Smooth muscle cell (in vitro differentiated cells): ENCODE measurements at regions not wholly inside any gene's neighbourhood (a gene's known extent, or its start where the extent isn't known, plus 50 kb on each side); places are given as distances from the start of the nearest gene placed in this dataset.
A peak's percentile ranks its signal among the peaks of the same experiment; 100 is the strongest.

Source experiments
- DNase-seq: peaks from one replicate; lab custom pipeline; 2025; ENCODE audit not compliant: unreplicated experiment; lab: John Stamatoyannopoulos, UW
- H2AFZ ChIP-seq: fragments of 200-600 bp; sonication (generic); 2 replicates; pipeline ENCODE4 v1.6.0; 2016; ENCODE audit warnings: antibody characterized with exemption, low read depth, mild to moderate bottlenecking
- H3F3A ChIP-seq: fragments of 200-600 bp; sonication (generic); 2 replicates; pipeline ENCODE4 v1.6.0; 2017; ENCODE audit warnings: antibody characterized with exemption, low read depth
- H3K27ac ChIP-seq: fragments of 200-600 bp; sonication (generic); 2 replicates; pipeline ENCODE4 v1.5.1; 2016; ENCODE audit warnings: low read depth, mild to moderate bottlenecking
- H3K27me3 ChIP-seq: fragments of 200-600 bp; sonication (generic); 2 replicates; pipeline ENCODE4 v1.6.1; 2016; ENCODE audit warnings: low read depth, mild to moderate bottlenecking
- H3K36me3 ChIP-seq: fragments of 200-600 bp; sonication (generic); 2 replicates; pipeline ENCODE4 v1.5.1; 2016; ENCODE audit warnings: low read depth
- H3K4me1 ChIP-seq: fragments of 200-600 bp; sonication (generic); 2 replicates; pipeline ENCODE4 v1.5.1; 2016; ENCODE audit warnings: low read depth
- H3K4me2 ChIP-seq: fragments of 200-600 bp; sonication (generic); 2 replicates; pipeline ENCODE4 v1.6.0; 2016; ENCODE audit warnings: mild to moderate bottlenecking
- H3K4me3 ChIP-seq: fragments of 200-600 bp; sonication (generic); 2 replicates; pipeline ENCODE4 v1.5.1; 2016; ENCODE audit warnings: mild to moderate bottlenecking
- H3K79me2 ChIP-seq: fragments of 200-600 bp; sonication (generic); 2 replicates; pipeline ENCODE4 v1.6.0; 2016; ENCODE audit warnings: low read depth, mild to moderate bottlenecking
- H3K9ac ChIP-seq: fragments of 200-600 bp; sonication (generic); 2 replicates; pipeline ENCODE4 v1.6.0; 2016; ENCODE audit warnings: low read depth
- H3K9me3 ChIP-seq: fragments of 200-600 bp; sonication (generic); replicated peaks from 2 replicates; pipeline ENCODE4 v1.5.1; 2016; ENCODE audit warnings: low read depth
- H4K20me1 ChIP-seq: fragments of 200-600 bp; sonication (generic); 2 replicates; pipeline ENCODE4 v1.6.0; 2016; ENCODE audit warnings: low read depth
- WGBS: methylation state at CpG from one replicate; pipeline ENCODE4 v1.1.7; 2016; ENCODE audit warnings: low lambda C conversion rate; 5-methylcytosine and 5-hydroxymethylcytosine counted together
- TF ChIP-seq, protein P1 (sequence below): fragments of 200-600 bp; sonication (generic); IDR thresholded peaks from 2 replicates; pipeline ENCODE4 v1.5.1; 2017; ENCODE audit warnings: borderline replicate concordance, mild to moderate bottlenecking, antibody characterized with exemption; ENCODE audit not compliant: insufficient read depth, poor library complexity, severe bottlenecking

DNA sequence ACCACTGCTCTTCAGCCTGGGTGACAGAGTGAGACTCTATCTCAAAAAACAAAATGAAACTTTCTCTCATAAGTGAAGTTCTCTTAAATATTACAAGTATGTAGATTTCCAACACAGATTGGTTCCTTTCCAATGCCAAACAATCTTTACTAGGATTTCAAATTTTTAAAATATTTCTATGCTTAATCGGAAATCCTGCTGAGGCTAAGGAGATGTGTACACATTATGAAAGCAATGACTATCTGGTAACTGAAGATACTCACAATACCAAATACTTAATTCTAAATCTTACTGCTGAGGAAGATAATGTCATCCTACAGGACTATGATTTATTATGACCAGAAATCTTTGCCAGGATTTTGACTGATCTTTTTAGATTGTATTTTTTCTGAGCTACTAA lies 255.6 kb upstream of the ZNF717 start:
- H2AFZ ChIP-seq, result no peak overlapping the region
- no peaks in the 10 kb centered on the region for H3K79me2 ChIP-seq
- TF ChIP-seq, protein P1, sequence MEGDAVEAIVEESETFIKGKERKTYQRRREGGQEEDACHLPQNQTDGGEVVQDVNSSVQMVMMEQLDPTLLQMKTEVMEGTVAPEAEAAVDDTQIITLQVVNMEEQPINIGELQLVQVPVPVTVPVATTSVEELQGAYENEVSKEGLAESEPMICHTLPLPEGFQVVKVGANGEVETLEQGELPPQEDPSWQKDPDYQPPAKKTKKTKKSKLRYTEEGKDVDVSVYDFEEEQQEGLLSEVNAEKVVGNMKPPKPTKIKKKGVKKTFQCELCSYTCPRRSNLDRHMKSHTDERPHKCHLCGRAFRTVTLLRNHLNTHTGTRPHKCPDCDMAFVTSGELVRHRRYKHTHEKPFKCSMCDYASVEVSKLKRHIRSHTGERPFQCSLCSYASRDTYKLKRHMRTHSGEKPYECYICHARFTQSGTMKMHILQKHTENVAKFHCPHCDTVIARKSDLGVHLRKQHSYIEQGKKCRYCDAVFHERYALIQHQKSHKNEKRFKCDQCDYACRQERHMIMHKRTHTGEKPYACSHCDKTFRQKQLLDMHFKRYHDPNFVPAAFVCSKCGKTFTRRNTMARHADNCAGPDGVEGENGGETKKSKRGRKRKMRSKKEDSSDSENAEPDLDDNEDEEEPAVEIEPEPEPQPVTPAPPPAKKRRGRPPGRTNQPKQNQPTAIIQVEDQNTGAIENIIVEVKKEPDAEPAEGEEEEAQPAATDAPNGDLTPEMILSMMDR, result no peak
- no peaks in the 10 kb centered on the region for H3K27me3 ChIP-seq
- no peak overlapping the region for H3K4me3 ChIP-seq
- no peaks in the 10 kb centered on the region for H3K9me3 ChIP-seq
- peaks cover 12% of the 10 kb centered on the region for H3K4me1 ChIP-seq
- H3K27ac ChIP-seq, result no peak overlapping the region
- H3K4me2 ChIP-seq, result no peak overlapping the region
- no peaks in the 10 kb centered on the region for H3K36me3 ChIP-seq
- no peaks in the 10 kb centered on the region for H3F3A ChIP-seq
- DNase-seq, result no peak
- no peak overlapping the region for H3K9ac ChIP-seq
- 96% methylated on average over 1 of the region's 1 CpG for WGBS
- H4K20me1 ChIP-seq, result no peaks in the 10 kb centered on the region

GRCh38 chr3:76043746-76044145 lies 258.4 kb upstream of the ZNF717 start:
- no peaks in the 10 kb centered on the region for H3K36me3 ChIP-seq
- H3K27ac ChIP-seq, result no peak overlapping the region
- H2AFZ ChIP-seq, result no peak overlapping the region
- no peaks in the 10 kb centered on the region for H3K9me3 ChIP-seq
- H3K9ac ChIP-seq, result no peak overlapping the region
- no peak overlapping the region for H3K4me3 ChIP-seq
- H3K79me2 ChIP-seq, result no peaks in the 10 kb centered on the region
- DNase-seq, result no peak
- no peaks in the 10 kb centered on the region for H3F3A ChIP-seq
- H3K27me3 ChIP-seq, result no peaks in the 10 kb centered on the region
- TF ChIP-seq, protein P1, result no peak
- peaks cover 12% of the 10 kb centered on the region for H3K4me1 ChIP-seq
- no peak overlapping the region for H3K4me2 ChIP-seq
- WGBS, result 62% methylated on average over 2 of the region's 2 CpGs
- no peaks in the 10 kb centered on the region for H4K20me1 ChIP-seq

DNA sequence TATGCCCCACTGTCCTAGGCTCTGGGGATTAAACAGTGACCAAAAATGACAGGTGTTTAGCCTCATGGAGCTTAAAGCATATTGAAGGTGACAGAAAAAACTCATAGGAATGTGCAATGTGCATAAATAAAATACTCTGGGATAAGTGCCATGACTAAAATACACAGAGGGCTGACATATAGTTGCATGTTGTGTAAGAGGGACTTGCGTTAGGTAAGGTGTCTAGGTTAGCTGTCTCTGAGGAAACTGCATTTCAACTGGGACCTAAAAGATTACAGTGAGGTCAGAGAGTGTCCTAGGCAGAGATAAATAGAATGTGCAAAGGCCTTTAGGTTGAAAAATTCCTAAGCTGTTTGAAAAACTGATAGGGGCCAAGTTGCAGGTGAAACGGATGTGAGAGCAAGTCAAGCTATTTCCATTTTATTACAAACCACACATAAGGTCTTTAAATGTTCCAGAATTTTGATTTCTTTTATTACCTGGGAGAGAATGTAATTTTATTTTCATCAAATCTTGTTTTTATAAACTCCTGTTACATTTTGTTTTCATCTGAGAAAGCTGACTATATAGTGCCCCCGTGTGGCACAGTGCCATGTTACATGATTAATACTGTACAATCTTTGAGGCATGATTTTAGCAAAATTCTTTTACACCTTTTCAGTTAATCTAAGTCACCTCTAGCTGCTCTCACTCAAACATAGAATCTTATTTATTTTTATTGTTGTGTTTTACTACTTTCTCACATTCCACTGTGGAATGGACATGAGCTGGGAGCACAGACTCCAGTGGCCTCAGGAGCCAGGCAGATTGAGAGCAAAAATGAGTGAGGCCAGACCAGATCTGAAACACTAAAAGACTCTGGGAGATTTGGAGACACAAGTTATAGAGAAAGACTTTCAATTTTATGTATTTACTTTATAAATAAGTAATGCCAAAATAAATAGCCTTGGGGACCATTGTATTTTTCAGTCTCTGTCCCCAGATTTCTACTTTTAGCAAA lies 259.6 kb upstream of the ZNF717 start:
- H4K20me1 ChIP-seq, result no peaks in the 10 kb centered on the region
- H3K27ac ChIP-seq, result no peak overlapping the region
- TF ChIP-seq, protein P1, result peak; percentile 75
- peaks cover under 1% of the 10 kb centered on the region for H3K4me1 ChIP-seq
- H3K4me3 ChIP-seq, result no peak overlapping the region
- no peak overlapping the region for H2AFZ ChIP-seq
- no peaks in the 10 kb centered on the region for H3K9me3 ChIP-seq
- no peaks in the 10 kb centered on the region for H3K79me2 ChIP-seq
- no peak overlapping the region for H3K9ac ChIP-seq
- H3K27me3 ChIP-seq, result no peaks in the 10 kb centered on the region
- H3K36me3 ChIP-seq, result no peaks in the 10 kb centered on the region
- no peak overlapping the region for H3K4me2 ChIP-seq
- DNase-seq, result no peak
- WGBS, result 61% methylated on average over 3 of the region's 3 CpGs
- H3F3A ChIP-seq, result no peaks in the 10 kb centered on the region

- TF ChIP-seq, protein P1, result no peak
- no peak overlapping the region for H3K4me3 ChIP-seq
- DNase-seq, result no peak
These were observed 262.0 kb upstream of the ZNF717 start for GRCh38 chr3:76047368-76047767.

More at GRCh38 chr3:76047368-76047767, 262.0 kb upstream of the ZNF717 start:
- H3K4me1 ChIP-seq, result no peaks in the 10 kb centered on the region
- H3K36me3 ChIP-seq, result no peaks in the 10 kb centered on the region
- no peaks in the 10 kb centered on the region for H3K9me3 ChIP-seq
- H3F3A ChIP-seq, result no peaks in the 10 kb centered on the region
- H3K79me2 ChIP-seq, result no peaks in the 10 kb centered on the region
- H4K20me1 ChIP-seq, result no peaks in the 10 kb centered on the region
- H3K27me3 ChIP-seq, result no peaks in the 10 kb centered on the region
- no peak overlapping the region for H3K4me2 ChIP-seq
- H3K9ac ChIP-seq, result no peak overlapping the region
- no peak overlapping the region for H2AFZ ChIP-seq
- 91% methylated on average over 5 of the region's 5 CpGs for WGBS
- no peak overlapping the region for H3K27ac ChIP-seq
